ENCODE measurements at regions not wholly inside any gene's neighbourhood (a gene's known extent, or its start where the extent isn't known, plus 50 kb on each side); places are given as distances from the start of the nearest gene placed in this dataset.

GRCh38 chr1:234725177-234726132 is 115.5 kb upstream of the IRF2BP2 start (continued):
- no peak for TF ChIP-seq CCAR2 (IDR thresholded peaks at IDR 0.05; ENCODE audit: low read depth, low read length)
- TF ChIP-seq ZKSCAN3 (CRISPR knock-in tag; IDR thresholded peaks at IDR 0.05), result peak; percentile 33; the same call in 1 of the 2 replicates
- no peak for TF ChIP-seq EWSR1 (IDR thresholded peaks at IDR 0.05; ENCODE audit: borderline replicate concordance, low read depth, partially characterized antibody)
- no peak for TF ChIP-seq NR3C1 (CRISPR knock-in tag; IDR thresholded peaks at IDR 0.05)
- TF ChIP-seq EGR1 (conservative IDR thresholded peaks at IDR 0.05), result no peak
- TF ChIP-seq, protein P1, sequence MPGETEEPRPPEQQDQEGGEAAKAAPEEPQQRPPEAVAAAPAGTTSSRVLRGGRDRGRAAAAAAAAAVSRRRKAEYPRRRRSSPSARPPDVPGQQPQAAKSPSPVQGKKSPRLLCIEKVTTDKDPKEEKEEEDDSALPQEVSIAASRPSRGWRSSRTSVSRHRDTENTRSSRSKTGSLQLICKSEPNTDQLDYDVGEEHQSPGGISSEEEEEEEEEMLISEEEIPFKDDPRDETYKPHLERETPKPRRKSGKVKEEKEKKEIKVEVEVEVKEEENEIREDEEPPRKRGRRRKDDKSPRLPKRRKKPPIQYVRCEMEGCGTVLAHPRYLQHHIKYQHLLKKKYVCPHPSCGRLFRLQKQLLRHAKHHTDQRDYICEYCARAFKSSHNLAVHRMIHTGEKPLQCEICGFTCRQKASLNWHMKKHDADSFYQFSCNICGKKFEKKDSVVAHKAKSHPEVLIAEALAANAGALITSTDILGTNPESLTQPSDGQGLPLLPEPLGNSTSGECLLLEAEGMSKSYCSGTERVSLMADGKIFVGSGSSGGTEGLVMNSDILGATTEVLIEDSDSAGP (CRISPR knock-in tag; IDR thresholded peaks at IDR 0.05), result no peak
- no peak for TF ChIP-seq MYC (IDR thresholded peaks at IDR 0.05; ENCODE audit: low read depth, low read length)
- TF ChIP-seq MYC (CRISPR knock-in tag; IDR thresholded peaks at IDR 0.05; ENCODE audit: borderline replicate concordance, low read depth), result peak; percentile 25; the same call in 1 of the 2 replicates
- TF ChIP-seq, protein P2, sequence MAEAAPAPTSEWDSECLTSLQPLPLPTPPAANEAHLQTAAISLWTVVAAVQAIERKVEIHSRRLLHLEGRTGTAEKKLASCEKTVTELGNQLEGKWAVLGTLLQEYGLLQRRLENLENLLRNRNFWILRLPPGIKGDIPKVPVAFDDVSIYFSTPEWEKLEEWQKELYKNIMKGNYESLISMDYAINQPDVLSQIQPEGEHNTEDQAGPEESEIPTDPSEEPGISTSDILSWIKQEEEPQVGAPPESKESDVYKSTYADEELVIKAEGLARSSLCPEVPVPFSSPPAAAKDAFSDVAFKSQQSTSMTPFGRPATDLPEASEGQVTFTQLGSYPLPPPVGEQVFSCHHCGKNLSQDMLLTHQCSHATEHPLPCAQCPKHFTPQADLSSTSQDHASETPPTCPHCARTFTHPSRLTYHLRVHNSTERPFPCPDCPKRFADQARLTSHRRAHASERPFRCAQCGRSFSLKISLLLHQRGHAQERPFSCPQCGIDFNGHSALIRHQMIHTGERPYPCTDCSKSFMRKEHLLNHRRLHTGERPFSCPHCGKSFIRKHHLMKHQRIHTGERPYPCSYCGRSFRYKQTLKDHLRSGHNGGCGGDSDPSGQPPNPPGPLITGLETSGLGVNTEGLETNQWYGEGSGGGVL (CRISPR knock-in tag; IDR thresholded peaks at IDR 0.05), result no peak
- TF ChIP-seq STAT5A (IDR thresholded peaks at IDR 0.05; ENCODE audit: borderline replicate concordance, low read length), result no peak
- no peak for TF ChIP-seq SRSF3 (IDR thresholded peaks at IDR 0.05; ENCODE audit: insufficient read depth, low read length)
- TF ChIP-seq REST (IDR thresholded peaks at IDR 0.05; ENCODE audit: borderline replicate concordance), result no peak
- TF ChIP-seq REST (CRISPR knock-in tag; IDR thresholded peaks at IDR 0.05; ENCODE audit: low read depth), result no peak; the same call in 1 of the 2 replicates
- no peak for TF ChIP-seq ZSCAN29 (IDR thresholded peaks at IDR 0.05)

Data from K562 (cell line).